ENCODE measurements at regions not wholly inside any gene's neighbourhood (a gene's known extent, or its start where the extent isn't known, plus 50 kb on each side); places are given as distances from the start of the nearest gene placed in this dataset.

- Mint-ChIP-seq H3K4me3 (ENCODE audit: unreplicated experiment) (no peak overlapping the region), H3K27me3 (ENCODE audit: unreplicated experiment) (peaks cover 3% of the 10 kb centered on the region), H3K36me3 (ENCODE audit: low read depth, unreplicated experiment) (no peaks in the 10 kb centered on the region), H3K9me3 (ENCODE audit: unreplicated experiment) (no peaks in the 10 kb centered on the region), H3K27ac (ENCODE audit: unreplicated experiment) (no peak overlapping the region), H3K4me1 (ENCODE audit: unreplicated experiment) (no peaks in the 10 kb centered on the region)
- TF ChIP-seq, protein P1, sequence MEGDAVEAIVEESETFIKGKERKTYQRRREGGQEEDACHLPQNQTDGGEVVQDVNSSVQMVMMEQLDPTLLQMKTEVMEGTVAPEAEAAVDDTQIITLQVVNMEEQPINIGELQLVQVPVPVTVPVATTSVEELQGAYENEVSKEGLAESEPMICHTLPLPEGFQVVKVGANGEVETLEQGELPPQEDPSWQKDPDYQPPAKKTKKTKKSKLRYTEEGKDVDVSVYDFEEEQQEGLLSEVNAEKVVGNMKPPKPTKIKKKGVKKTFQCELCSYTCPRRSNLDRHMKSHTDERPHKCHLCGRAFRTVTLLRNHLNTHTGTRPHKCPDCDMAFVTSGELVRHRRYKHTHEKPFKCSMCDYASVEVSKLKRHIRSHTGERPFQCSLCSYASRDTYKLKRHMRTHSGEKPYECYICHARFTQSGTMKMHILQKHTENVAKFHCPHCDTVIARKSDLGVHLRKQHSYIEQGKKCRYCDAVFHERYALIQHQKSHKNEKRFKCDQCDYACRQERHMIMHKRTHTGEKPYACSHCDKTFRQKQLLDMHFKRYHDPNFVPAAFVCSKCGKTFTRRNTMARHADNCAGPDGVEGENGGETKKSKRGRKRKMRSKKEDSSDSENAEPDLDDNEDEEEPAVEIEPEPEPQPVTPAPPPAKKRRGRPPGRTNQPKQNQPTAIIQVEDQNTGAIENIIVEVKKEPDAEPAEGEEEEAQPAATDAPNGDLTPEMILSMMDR (IDR thresholded peaks at IDR 0.05; ENCODE audit: unreplicated experiment), result no peak
- no peak for DNase-seq (ENCODE audit: low spot score)
Measured at GRCh38 chr17:56038131-56038530, 115.1 kb upstream of the ANKFN1 start.

DNA sequence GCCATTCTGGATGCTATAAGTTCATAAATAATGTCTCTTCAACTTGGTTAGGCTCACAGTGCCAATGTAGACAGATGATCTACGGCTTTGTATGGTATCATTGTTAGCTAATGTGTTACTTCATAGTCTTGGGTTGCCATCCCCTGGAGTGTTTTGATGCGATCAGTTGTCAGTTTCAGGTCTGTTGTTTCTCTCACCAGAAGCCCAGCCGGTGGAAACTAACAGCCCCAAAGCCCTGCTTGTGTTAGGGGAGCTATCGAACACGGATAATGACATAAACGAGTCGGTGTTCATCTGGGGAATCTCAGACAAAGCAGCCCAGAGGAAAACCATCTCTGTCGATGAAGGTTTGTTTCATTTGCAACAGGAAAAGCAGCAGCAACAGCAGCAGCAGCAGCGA is 107.4 kb upstream of the ANKFN1 start:
- Mint-ChIP-seq H3K27me3 (ENCODE audit: unreplicated experiment) (peaks cover 1% of the 10 kb centered on the region), H3K9me3 (ENCODE audit: unreplicated experiment) (no peaks in the 10 kb centered on the region), H3K36me3 (ENCODE audit: low read depth, unreplicated experiment) (no peaks in the 10 kb centered on the region), H3K27ac (ENCODE audit: unreplicated experiment) (no peak overlapping the region), H3K4me1 (ENCODE audit: unreplicated experiment) (no peaks in the 10 kb centered on the region), H3K4me3 (ENCODE audit: unreplicated experiment) (no peak overlapping the region)
- no peak for DNase-seq (ENCODE audit: low spot score)
- TF ChIP-seq, protein P1 (IDR thresholded peaks at IDR 0.05; ENCODE audit: unreplicated experiment), result no peak

GRCh38 chr17:56047331-56047730 is 105.9 kb upstream of the ANKFN1 start:
- DNase-seq (ENCODE audit: low spot score), result no peak
- TF ChIP-seq, protein P1 (IDR thresholded peaks at IDR 0.05; ENCODE audit: unreplicated experiment), result no peak
- Mint-ChIP-seq H3K27ac (ENCODE audit: unreplicated experiment) (no peak overlapping the region), H3K4me1 (ENCODE audit: unreplicated experiment) (no peaks in the 10 kb centered on the region), H3K36me3 (ENCODE audit: low read depth, unreplicated experiment) (no peaks in the 10 kb centered on the region), H3K9me3 (ENCODE audit: unreplicated experiment) (no peaks in the 10 kb centered on the region), H3K4me3 (ENCODE audit: unreplicated experiment) (no peak overlapping the region), H3K27me3 (ENCODE audit: unreplicated experiment) (peaks cover 1% of the 10 kb centered on the region)

- H3K27me3 Mint-ChIP-seq (ENCODE audit: unreplicated experiment), result no peaks in the 10 kb centered on the region
- no peaks in the 10 kb centered on the region for H3K4me1 Mint-ChIP-seq (ENCODE audit: unreplicated experiment)
- H3K36me3 Mint-ChIP-seq (ENCODE audit: low read depth, unreplicated experiment), result no peaks in the 10 kb centered on the region
- no peak for DNase-seq (ENCODE audit: low spot score)
- TF ChIP-seq, protein P1 (IDR thresholded peaks at IDR 0.05; ENCODE audit: unreplicated experiment), result no peak
- no peaks in the 10 kb centered on the region for H3K9me3 Mint-ChIP-seq (ENCODE audit: unreplicated experiment)
- no peak overlapping the region for H3K4me3 Mint-ChIP-seq (ENCODE audit: unreplicated experiment)
- no peak overlapping the region for H3K27ac Mint-ChIP-seq (ENCODE audit: unreplicated experiment)
Measured at GRCh38 chr17:56057869-56058268, 95.4 kb upstream of the ANKFN1 start.

GRCh38 chr17:56064506-56064905 is 88.8 kb upstream of the ANKFN1 start:
- Mint-ChIP-seq H3K4me3 (ENCODE audit: unreplicated experiment) (no peak overlapping the region), H3K4me1 (ENCODE audit: unreplicated experiment) (no peaks in the 10 kb centered on the region), H3K9me3 (ENCODE audit: unreplicated experiment) (no peaks in the 10 kb centered on the region), H3K27me3 (ENCODE audit: unreplicated experiment) (no peaks in the 10 kb centered on the region), H3K36me3 (ENCODE audit: low read depth, unreplicated experiment) (no peaks in the 10 kb centered on the region), H3K27ac (ENCODE audit: unreplicated experiment) (no peak overlapping the region)
- DNase-seq (ENCODE audit: low spot score), result no peak
- TF ChIP-seq, protein P1 (IDR thresholded peaks at IDR 0.05; ENCODE audit: unreplicated experiment), result no peak

Measured in endothelial cell (in vitro differentiated cells).